ENCODE measurements at regions not wholly inside any gene's neighbourhood (a gene's known extent, or its start where the extent isn't known, plus 50 kb on each side); places are given as distances from the start of the nearest gene placed in this dataset.

GRCh38 chr5:158610051-158610415, 489.7 kb downstream of the EBF1 start:
- TF ChIP-seq CTCF (IDR thresholded peaks at IDR 0.05) (no peak), POLR2A (IDR thresholded peaks at IDR 0.05) (no peak)

Data from Peyer's patch (tissue), 4 donors.